ENCODE measurements at regions not wholly inside any gene's neighbourhood (a gene's known extent, or its start where the extent isn't known, plus 50 kb on each side); places are given as distances from the start of the nearest gene placed in this dataset.
"Not testable (repeated sequence)": the region's sequence is repeated elsewhere in the genome, so short reads cannot be mapped to it uniquely, and the experiment has no call there.

DNA sequence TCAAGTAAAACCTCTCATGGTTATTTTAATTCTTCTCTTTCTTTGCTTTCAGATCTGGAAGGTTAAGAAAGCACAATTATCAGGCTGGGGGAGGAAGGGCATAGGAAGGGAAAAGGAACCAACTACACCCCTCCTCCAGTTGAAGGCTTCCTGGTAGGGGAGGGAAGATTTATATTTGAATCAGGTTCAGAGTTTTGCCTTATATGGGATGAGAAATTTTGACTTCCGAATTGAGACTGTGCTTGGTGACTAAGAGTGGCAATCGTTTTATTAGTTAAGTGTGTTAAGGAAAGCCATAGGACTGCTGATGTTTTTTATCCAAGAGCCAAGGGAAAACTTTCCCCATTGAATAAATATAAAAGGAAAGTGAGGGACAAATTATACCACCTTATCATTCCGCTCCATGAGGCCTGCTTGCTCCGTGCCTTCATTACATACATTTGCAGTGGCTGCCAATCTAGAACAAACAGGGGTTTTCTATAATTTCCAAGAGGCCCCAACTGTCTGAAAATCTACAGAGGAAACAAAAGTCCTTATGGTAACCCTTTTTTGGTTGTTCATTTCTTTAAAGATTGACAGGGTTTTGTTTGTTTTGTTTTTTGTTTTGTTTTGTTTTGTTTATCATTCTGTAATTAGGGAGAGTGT is 115.7 kb upstream of the EPB41L4A start:
- H3K4me3 ChIP-seq (ENCODE audit: control insufficient read depth, low read depth, low read length): no peak overlapping the region
- TF ChIP-seq, protein P1, sequence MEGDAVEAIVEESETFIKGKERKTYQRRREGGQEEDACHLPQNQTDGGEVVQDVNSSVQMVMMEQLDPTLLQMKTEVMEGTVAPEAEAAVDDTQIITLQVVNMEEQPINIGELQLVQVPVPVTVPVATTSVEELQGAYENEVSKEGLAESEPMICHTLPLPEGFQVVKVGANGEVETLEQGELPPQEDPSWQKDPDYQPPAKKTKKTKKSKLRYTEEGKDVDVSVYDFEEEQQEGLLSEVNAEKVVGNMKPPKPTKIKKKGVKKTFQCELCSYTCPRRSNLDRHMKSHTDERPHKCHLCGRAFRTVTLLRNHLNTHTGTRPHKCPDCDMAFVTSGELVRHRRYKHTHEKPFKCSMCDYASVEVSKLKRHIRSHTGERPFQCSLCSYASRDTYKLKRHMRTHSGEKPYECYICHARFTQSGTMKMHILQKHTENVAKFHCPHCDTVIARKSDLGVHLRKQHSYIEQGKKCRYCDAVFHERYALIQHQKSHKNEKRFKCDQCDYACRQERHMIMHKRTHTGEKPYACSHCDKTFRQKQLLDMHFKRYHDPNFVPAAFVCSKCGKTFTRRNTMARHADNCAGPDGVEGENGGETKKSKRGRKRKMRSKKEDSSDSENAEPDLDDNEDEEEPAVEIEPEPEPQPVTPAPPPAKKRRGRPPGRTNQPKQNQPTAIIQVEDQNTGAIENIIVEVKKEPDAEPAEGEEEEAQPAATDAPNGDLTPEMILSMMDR (conservative IDR thresholded peaks at IDR 0.05; ENCODE audit: control insufficient read depth, insufficient read depth, low read depth, low read length): no peak
- no peak for DNase-seq (ENCODE audit: low read depth)

DNA sequence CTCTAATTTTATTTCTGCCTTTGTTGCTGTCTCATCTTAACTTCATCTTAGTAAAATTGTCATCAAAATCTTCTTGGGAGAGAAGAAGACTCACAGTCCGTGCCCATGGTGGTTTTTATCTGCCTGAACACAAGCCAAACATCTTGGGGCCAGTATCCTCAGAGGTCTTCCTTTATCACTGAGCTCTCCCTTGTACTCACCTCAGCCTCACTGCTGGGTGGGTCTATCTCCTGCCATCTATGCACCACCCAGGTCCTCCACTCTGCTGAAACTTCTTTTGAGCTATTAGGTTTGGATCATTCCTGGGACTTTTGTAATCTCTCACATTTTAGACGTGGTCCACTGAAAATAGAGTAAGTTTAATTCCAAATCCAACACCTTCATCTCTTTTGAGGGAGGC is 116.3 kb upstream of the EPB41L4A start:
- TF ChIP-seq, protein P1 (conservative IDR thresholded peaks at IDR 0.05; ENCODE audit: control insufficient read depth, insufficient read depth, low read depth, low read length): no peak

DNA sequence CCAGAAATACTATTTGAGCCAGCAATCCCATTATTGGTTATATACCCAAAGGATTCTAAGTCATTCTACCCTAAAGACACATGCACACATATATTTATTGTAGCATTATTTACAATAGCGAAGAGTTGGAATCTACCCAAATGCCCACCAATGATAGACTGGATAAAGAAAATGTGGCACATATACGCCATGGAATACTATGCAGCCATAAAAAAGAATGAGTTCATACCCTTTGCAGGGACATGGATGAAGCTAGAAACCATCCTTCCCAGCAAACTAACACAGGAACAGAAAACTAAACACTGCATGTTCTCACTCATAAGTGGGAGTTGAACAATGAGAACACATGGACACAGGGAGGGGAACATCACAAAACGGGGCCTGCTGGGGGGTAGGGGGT is 125.5 kb upstream of the EPB41L4A start:
- not testable (repeated sequence) for H3K4me3 ChIP-seq (ENCODE audit: control insufficient read depth, low read depth, low read length); DNase-seq (ENCODE audit: low read depth)

More for the DNA sequence above, 116.3 kb upstream of the EPB41L4A start:
- no peak overlapping the region for H3K4me3 ChIP-seq (ENCODE audit: control insufficient read depth, low read depth, low read length)
- DNase-seq (ENCODE audit: low read depth): no peak

DNA sequence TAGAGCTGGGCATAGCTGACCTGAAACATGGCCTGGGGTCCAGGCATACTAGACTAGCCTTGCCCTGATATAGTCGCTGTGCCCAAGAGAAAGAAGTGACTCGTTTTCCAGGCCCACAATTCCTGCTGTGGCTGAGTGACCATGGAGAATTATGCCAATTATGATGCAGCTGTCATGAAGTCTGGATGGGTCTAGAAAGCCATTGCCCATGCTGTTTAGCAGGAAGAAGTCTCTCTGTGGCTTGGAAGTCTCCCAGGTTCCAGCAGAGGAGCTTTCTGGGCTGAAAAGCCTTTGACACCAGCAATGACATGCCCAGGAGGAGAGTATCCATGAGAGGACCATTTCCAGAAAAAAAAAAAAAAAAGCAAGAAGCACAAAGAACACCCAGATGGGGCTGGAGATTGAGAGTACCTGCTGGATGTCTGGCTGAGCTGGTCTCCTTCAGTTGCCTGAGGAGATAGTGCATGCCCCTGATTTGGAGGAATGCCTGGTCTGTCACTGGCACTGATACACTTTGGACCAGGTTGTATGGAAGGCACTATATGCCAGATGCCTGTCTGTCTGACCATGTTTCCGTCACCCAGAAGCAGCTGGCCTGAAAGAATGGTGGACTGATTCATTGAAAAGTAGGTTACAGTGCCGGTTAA is 128.0 kb upstream of the EPB41L4A start:
- TF ChIP-seq, protein P1 (conservative IDR thresholded peaks at IDR 0.05; ENCODE audit: control insufficient read depth, insufficient read depth, low read depth, low read length): no peak
- H3K4me3 ChIP-seq (ENCODE audit: control insufficient read depth, low read depth, low read length): no peak overlapping the region
- no peak for DNase-seq (ENCODE audit: low read depth)

DNA sequence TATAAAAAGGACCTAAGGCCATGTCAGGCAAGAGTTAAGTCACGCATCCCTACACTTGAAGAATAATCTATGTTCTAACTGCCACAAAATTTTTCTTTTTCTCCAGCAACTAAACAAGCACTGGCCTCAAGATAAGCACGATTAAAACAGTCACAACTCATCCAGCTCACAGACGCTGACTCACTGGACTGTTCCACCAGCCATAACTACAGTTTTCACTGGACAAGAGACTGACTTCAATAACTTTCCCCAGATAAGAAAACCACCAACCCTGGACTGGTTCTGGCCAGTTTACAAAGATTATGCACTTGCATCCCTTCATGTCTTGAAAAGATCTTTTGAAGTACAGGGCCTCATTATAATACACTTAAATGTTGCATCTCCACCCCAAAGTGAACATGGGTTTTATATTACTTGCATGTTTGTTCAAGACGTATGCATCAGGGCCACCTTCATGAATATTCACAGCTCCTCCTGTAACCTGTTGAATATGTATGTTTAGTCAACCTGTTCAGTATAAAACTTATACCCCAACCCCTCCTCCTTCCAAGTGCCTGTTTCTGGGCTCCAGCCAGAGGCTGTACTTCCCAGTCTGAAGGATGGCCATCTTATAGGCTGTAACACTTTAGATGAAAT is 129.3 kb upstream of the EPB41L4A start:
- no peak overlapping the region for H3K4me3 ChIP-seq (ENCODE audit: control insufficient read depth, low read depth, low read length)
- peak; percentile 46 for DNase-seq (ENCODE audit: low read depth)
- TF ChIP-seq, protein P1 (conservative IDR thresholded peaks at IDR 0.05; ENCODE audit: control insufficient read depth, insufficient read depth, low read depth, low read length): no peak

DNA sequence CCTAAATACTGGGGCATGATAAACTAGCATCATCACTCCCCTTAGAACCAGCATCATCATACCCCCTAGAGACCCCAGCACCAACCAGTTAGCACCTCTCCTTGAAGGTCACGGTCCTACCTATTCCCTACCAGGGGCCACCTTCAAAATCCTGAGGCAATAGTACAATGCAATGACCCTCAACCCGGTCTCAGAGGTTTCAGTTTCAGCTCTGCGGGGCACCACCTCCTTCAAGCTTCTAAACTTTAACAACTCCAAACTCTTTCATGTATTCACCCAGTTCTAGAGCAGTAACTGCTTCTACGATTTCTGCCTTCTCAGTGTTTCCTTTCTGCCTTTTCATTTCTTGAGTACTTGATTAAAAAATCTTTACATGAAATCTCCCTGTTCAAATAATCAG is 130.1 kb upstream of the EPB41L4A start:
- no peak overlapping the region for H3K4me3 ChIP-seq (ENCODE audit: control insufficient read depth, low read depth, low read length)
- DNase-seq (ENCODE audit: low read depth): no peak
- TF ChIP-seq, protein P1 (conservative IDR thresholded peaks at IDR 0.05; ENCODE audit: control insufficient read depth, insufficient read depth, low read depth, low read length): no peak

DNA sequence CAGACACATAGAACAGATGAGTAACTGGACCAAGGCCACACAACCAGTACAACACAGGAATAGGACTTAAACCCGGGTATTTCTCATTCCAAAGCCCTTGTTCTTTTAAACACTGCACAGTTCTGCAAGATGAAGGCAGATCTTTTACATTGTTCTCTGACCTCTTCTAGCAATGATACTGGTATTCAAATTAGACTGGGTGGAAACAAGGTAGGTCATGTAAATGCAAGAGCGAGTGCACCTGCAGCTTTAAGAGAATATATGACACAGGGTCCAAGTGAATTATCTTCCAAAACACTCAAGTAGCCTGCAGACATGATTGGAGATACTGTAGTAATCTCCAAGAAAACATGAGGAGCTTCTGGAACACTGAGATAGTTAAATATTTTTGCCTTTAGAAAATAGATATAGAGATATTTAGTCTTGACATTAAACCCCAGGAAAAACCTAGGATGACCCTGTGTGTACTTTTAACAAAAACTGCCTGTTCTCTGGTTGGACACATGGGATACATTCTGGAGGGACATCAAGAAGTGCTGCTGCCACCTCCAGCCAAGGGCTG is 130.6 kb upstream of the EPB41L4A start:
- TF ChIP-seq, protein P1 (conservative IDR thresholded peaks at IDR 0.05; ENCODE audit: control insufficient read depth, insufficient read depth, low read depth, low read length): no peak
- no peak overlapping the region for H3K4me3 ChIP-seq (ENCODE audit: control insufficient read depth, low read depth, low read length)
- no peak for DNase-seq (ENCODE audit: low read depth)
